Liver (tissue), 8 donors: ENCODE measurements at regions not wholly inside any gene's neighbourhood (a gene's known extent, or its start where the extent isn't known, plus 50 kb on each side); places are given as distances from the start of the nearest gene placed in this dataset.
"Not testable (repeated sequence)": the region's sequence is repeated elsewhere in the genome, so short reads cannot be mapped to it uniquely, and the experiment has no call there.

Experiments
- DNase-seq: peaks from one replicate; pipeline ENCODE4 v3.0.0-alpha.2; 2017; ENCODE audit warnings: low spot score
- H3K27ac ChIP-seq, 2 donors: one replicate each; pipeline ENCODE4 v1.7.0; 2013; ENCODE audit warnings: inconsistent platforms in 2 of 2, low read length in 2 of 2, control low read depth in 1 of 2, low read depth in 1 of 2, mild to moderate bottlenecking in 1 of 2
- H3K27me3 ChIP-seq, 4 donors: one replicate each; pipeline versions ENCODE4 v1.6.1 to v1.7.0; 2013; ENCODE audit warnings: low read length in 3 of 4, inconsistent platforms in 1 of 4, mild to moderate bottlenecking in 1 of 4, moderate library complexity in 1 of 4; ENCODE audit not compliant: control insufficient read depth in 4 of 4, insufficient read depth in 4 of 4
- H3K36me3 ChIP-seq, 4 donors: one replicate each; pipeline versions ENCODE4 v1.6.1 to v1.7.0; 2013; ENCODE audit warnings: low read length in 3 of 4, mild to moderate bottlenecking in 3 of 4, low read depth in 1 of 4, moderate library complexity in 1 of 4; ENCODE audit not compliant: control insufficient read depth in 4 of 4, insufficient read depth in 3 of 4
- H3K4me1 ChIP-seq, 4 donors: one replicate each; pipeline versions ENCODE4 v1.6.1 to v1.7.0; 2013; ENCODE audit warnings: low read length in 3 of 4, mild to moderate bottlenecking in 3 of 4, moderate library complexity in 1 of 4; ENCODE audit not compliant: control insufficient read depth in 4 of 4, insufficient read depth in 4 of 4
- H3K4me3 ChIP-seq, 3 donors: one replicate each; pipeline versions ENCODE4 v1.6.1 to v1.7.0; 2013; ENCODE audit warnings: low read length in 3 of 3, control low read depth in 1 of 3, low read depth in 1 of 3, mild to moderate bottlenecking in 1 of 3
- H3K9ac ChIP-seq, 2 donors: one replicate each; pipeline ENCODE4 v1.7.0; 2013; ENCODE audit warnings: low read length in 2 of 2, mild to moderate bottlenecking in 2 of 2, moderate library complexity in 2 of 2, control low read depth in 1 of 2, low read depth in 1 of 2
- H3K9me3 ChIP-seq, 4 donors: one replicate each; pipeline versions ENCODE4 v1.6.1 to v1.7.0; 2013; ENCODE audit warnings: low read length in 3 of 4; ENCODE audit not compliant: control insufficient read depth in 4 of 4
- ATF3 ChIP-seq: IDR thresholded peaks from 2 replicates; pipeline ENCODE4 v1.6.1; 2016; ENCODE audit warnings: antibody characterized with exemption
- CTCF ChIP-seq: fragments of 150-350 bp; IDR thresholded peaks from 2 replicates; pipeline ENCODE4 v1.5.1; 2017; ENCODE audit warnings: improper control_type of control experiment, low read depth, low read length; ENCODE audit not compliant: missing input control
- ZBTB33 ChIP-seq: IDR thresholded peaks from 2 replicates; pipeline ENCODE4 v1.6.1; 2016; ENCODE audit warnings: antibody characterized with exemption
- WGBS: extraction: QIAGEN DNeasy Blood & Tissue Kit; methylation state at CpG from one replicate; pipeline ENCODE4 v1.1.7; 2013; 5-methylcytosine and 5-hydroxymethylcytosine counted together
- donor health status: healthy.
- donor health status: healthy.
- donor health status: healthy.
- donor health status: healthy.
- donor health status: healthy.

- TF ChIP-seq CTCF: no peak
- no peak for TF ChIP-seq ATF3
Observed at GRCh38 chr12:131287938-131288764, 334.4 kb downstream of the ADGRD1 start (continued).

GRCh38 chr12:131288765-131289695 is 335.3 kb downstream of the ADGRD1 start:
- H3K27ac ChIP-seq, H3K9me3 ChIP-seq, H3K36me3 ChIP-seq, H3K27me3 ChIP-seq, H3K4me3 ChIP-seq, H3K9ac ChIP-seq, DNase-seq, H3K4me1 ChIP-seq: not testable (repeated sequence)
- 83% methylated on average over 19 of the region's 19 CpGs for WGBS

GRCh38 chr12:131289807-131290206 is 336.1 kb downstream of the ADGRD1 start:
- not testable (repeated sequence) for H3K4me3 ChIP-seq
- 79% methylated on average over 7 of the region's 8 CpGs for WGBS

GRCh38 chr12:131290255-131290959 is 336.7 kb downstream of the ADGRD1 start:
- Histone ChIP-seq H3K9ac (no peak overlapping the region), H3K27ac (no peak overlapping the region), H3K4me1 (no peaks in the 10 kb centered on the region), H3K9me3 (no peaks in the 10 kb centered on the region), H3K4me3 (no peak overlapping the region), H3K36me3 (no peaks in the 10 kb centered on the region), H3K27me3 (no peaks in the 10 kb centered on the region)
- no peak for TF ChIP-seq ZBTB33
- 84% methylated on average over 10 of the region's 10 CpGs for WGBS
- no peak for DNase-seq

More at GRCh38 chr12:131289807-131290206, 336.1 kb downstream of the ADGRD1 start:
- not testable (repeated sequence) for H3K9ac ChIP-seq, H3K27me3 ChIP-seq, H3K36me3 ChIP-seq, H3K27ac ChIP-seq, H3K4me1 ChIP-seq, DNase-seq, H3K9me3 ChIP-seq

- not testable (repeated sequence) for H3K9ac ChIP-seq, H3K4me1 ChIP-seq, H3K4me3 ChIP-seq, DNase-seq, H3K9me3 ChIP-seq, H3K36me3 ChIP-seq, H3K27me3 ChIP-seq, H3K27ac ChIP-seq
- WGBS: 71% methylated on average over 26 of the region's 26 CpGs
Observed at GRCh38 chr12:131293071-131294015, 339.6 kb downstream of the ADGRD1 start.

GRCh38 chr12:131294716-131295115 is 341.0 kb downstream of the ADGRD1 start:
- 90% methylated on average over 12 of the region's 12 CpGs for WGBS
- not testable (repeated sequence) for H3K27ac ChIP-seq, DNase-seq

More at GRCh38 chr12:131294716-131295115, 341.0 kb downstream of the ADGRD1 start:
- H3K4me3 ChIP-seq, H3K36me3 ChIP-seq, H3K9ac ChIP-seq, H3K27me3 ChIP-seq, H3K4me1 ChIP-seq, H3K9me3 ChIP-seq: not testable (repeated sequence)
